OCI-LY7 (cell line): ENCODE measurements at regions not wholly inside any gene's neighbourhood (a gene's known extent, or its start where the extent isn't known, plus 50 kb on each side); places are given as distances from the start of the nearest gene placed in this dataset.

Source experiments
- CTCF ChIP-seq: fragments of 200-600 bp; sonication (generic); conservative IDR thresholded peaks from 2 replicates; pipeline ENCODE4 v1.5.1; 2014; ENCODE audit warnings: mild to moderate bottlenecking, antibody characterized with exemption, low read length, moderate library complexity, mixed read lengths
- EZH2phosphoT487 ChIP-seq: fragments of 200-600 bp; sonication (generic); IDR thresholded peaks from 2 replicates; pipeline ENCODE4 v1.6.1; 2018; ENCODE audit warnings: low read depth, borderline replicate concordance, mild to moderate bottlenecking, mixed run types, antibody characterized with exemption, low read length, moderate library complexity, mixed read lengths

- no peak for TF ChIP-seq CTCF
- TF ChIP-seq EZH2phosphoT487, result no peak
Observed at GRCh38 chr2:8494589-8494988, 187.3 kb upstream of the ID2 start.
